ENCODE measurements at regions not wholly inside any gene's neighbourhood (a gene's known extent, or its start where the extent isn't known, plus 50 kb on each side); places are given as distances from the start of the nearest gene placed in this dataset.

DNA sequence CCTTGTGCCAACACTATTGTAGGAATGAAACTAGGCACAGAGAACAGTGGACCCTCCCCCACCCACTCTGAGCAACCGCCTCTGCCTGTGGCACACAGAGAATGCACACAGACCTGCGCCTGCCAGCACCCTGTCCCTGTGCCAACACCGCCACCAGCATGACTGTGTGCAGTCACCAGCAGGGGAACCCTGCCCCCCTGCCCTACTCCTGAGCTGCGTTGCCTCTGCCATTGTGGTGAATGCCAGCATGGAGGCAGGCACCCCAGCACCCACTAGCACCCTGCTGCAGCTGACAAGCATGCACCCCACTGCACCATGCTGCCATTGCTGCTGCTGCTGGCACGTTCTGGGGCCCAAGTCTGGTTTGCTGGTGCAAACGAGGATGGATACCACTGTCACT lies 94.4 kb upstream of the PRLR start:
- ChIA-PET POLR2A (no interaction called here), CTCF (ENCODE audit: low intra/inter-chr PET ratio, low total read pairs) (no interaction called here)
- Histone ChIP-seq H4K20me1 (ENCODE audit: insufficient read depth, low read length) (no peaks in the 10 kb centered on the region), H3K27ac (ENCODE audit: extremely low read length, insufficient read depth, low read length) (no peak overlapping the region), H2AFZ (ENCODE audit: low read length) (no peak overlapping the region), H3K4me2 (ENCODE audit: low read depth, low read length) (no peak overlapping the region), H3K4me1 (ENCODE audit: insufficient read depth, low read length) (no peaks in the 10 kb centered on the region), H3K36me3 (replicated peaks in 1 of 2; ENCODE audit: control insufficient read depth in 1 of 2, insufficient read depth in 2 of 2, low read length in 2 of 2) (no peaks in the 10 kb centered on the region), H3K27me3 (ENCODE audit: control insufficient read depth in 1 of 2, insufficient read depth in 2 of 2, low read length in 2 of 2) (no peaks in the 10 kb centered on the region), H3K79me2 (ENCODE audit: insufficient read depth, low read length) (no peaks in the 10 kb centered on the region), H3K9ac (ENCODE audit: insufficient read depth, low read depth, low read length) (no peak overlapping the region), H3K4me3 (replicated peaks in 1 of 3; ENCODE audit: insufficient read depth in 1 of 3, low read depth in 2 of 3, low read length in 3 of 3) (no peak overlapping the region), H3K9me3 (ENCODE audit: low read length) (no peaks in the 10 kb centered on the region)
- TF ChIP-seq ZNF629 (CRISPR knock-in tag; conservative IDR thresholded peaks at IDR 0.05): no peak
- TF ChIP-seq ZNF850 (CRISPR knock-in tag; conservative IDR thresholded peaks at IDR 0.05): no peak
- DNase-seq (ENCODE audit: low spot score): no peak
- WGBS (ENCODE audit: low lambda C conversion rate): 53% methylated on average over 3 of the region's 6 CpGs
- intact Hi-C loops (cut with micrococcal nuclease; ENCODE audit: unreplicated experiment): loop anchor here (10.0 kb wide), 1 partner anchor 300 kb away; no protein-coding TSS in a partner anchor
- FAIRE-seq: no peak
- in situ Hi-C loops (cut with HindIII; ENCODE audit: extremely low pct_ligation_motif_present, low pct_unique_long_range_greater_than_20kb): no loop called here
- no TSS peak for BruUV-seq (replicated peaks)
- ATAC-seq: no peak

DNA sequence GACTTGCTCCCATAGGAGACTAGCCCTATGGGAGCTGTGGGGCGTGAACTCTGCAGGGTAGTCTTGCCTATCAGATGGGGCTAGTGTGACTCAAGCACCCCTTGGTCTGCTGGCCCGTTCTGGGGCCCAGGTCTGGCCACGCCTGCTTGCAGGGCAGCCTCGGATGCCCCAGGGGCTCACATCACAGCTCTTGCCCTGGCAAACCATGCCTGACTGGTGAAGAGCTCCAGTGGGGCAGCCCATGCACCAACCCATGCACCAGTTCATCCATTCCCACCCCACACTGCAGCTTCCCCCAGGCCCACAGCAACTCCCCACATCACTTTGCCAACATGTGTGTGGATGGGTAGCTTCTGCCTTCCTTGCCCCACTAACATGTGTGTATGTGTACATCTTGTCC lies 93.9 kb upstream of the PRLR start:
- FAIRE-seq (no peak), DNase-seq (ENCODE audit: low spot score) (no peak), ATAC-seq (no peak)
- ChIA-PET POLR2A (no interaction called here), CTCF (ENCODE audit: low intra/inter-chr PET ratio, low total read pairs) (no interaction called here)
- H4K20me1 ChIP-seq (ENCODE audit: insufficient read depth, low read length): no peaks in the 10 kb centered on the region
- H3K9ac ChIP-seq (ENCODE audit: insufficient read depth, low read depth, low read length): no peak overlapping the region
- TF ChIP-seq HOXA5 (CRISPR knock-in tag; IDR thresholded peaks at IDR 0.05) (no peak), MAFF (IDR thresholded peaks at IDR 0.05; ENCODE audit: low read depth, low read length) (no peak), ZNF660 (CRISPR knock-in tag; IDR thresholded peaks at IDR 0.05; ENCODE audit: borderline replicate concordance, low read depth) (no peak), EZH2 (conservative IDR thresholded peaks at IDR 0.05; ENCODE audit: low read depth, low read length) (no peak), ZFAT (CRISPR knock-in tag; conservative IDR thresholded peaks at IDR 0.05) (no peak)
- no peaks in the 10 kb centered on the region for H3K9me3 ChIP-seq (ENCODE audit: low read length)
- no peaks in the 10 kb centered on the region for H3K36me3 ChIP-seq (replicated peaks in 1 of 2; ENCODE audit: control insufficient read depth in 1 of 2, insufficient read depth in 2 of 2, low read length in 2 of 2)
- intact Hi-C loops (cut with micrococcal nuclease; ENCODE audit: unreplicated experiment): loop anchor here (10.0 kb wide), 1 partner anchor 299 kb away; no protein-coding TSS in a partner anchor
- no peak overlapping the region for H3K27ac ChIP-seq (ENCODE audit: extremely low read length, insufficient read depth, low read length)
- no peaks in the 10 kb centered on the region for H3K79me2 ChIP-seq (ENCODE audit: insufficient read depth, low read length)
- no TSS peak for BruUV-seq (replicated peaks)
- in situ Hi-C loops (cut with HindIII; ENCODE audit: extremely low pct_ligation_motif_present, low pct_unique_long_range_greater_than_20kb): no loop called here
- WGBS (ENCODE audit: low lambda C conversion rate): 0% methylated on average over 1 of the region's 4 CpGs
- H3K4me1 ChIP-seq (ENCODE audit: insufficient read depth, low read length): no peaks in the 10 kb centered on the region
- no peak overlapping the region for H2AFZ ChIP-seq (ENCODE audit: low read length)
- no peaks in the 10 kb centered on the region for H3K27me3 ChIP-seq (ENCODE audit: control insufficient read depth in 1 of 2, insufficient read depth in 2 of 2, low read length in 2 of 2)
- H3K4me2 ChIP-seq (ENCODE audit: low read depth, low read length): no peak overlapping the region
- H3K4me3 ChIP-seq (replicated peaks in 1 of 3; ENCODE audit: insufficient read depth in 1 of 3, low read depth in 2 of 3, low read length in 3 of 3): no peak overlapping the region

All from HepG2 (cell line).